HL-60 (cell line): ENCODE measurements at regions not wholly inside any gene's neighbourhood (a gene's known extent, or its start where the extent isn't known, plus 50 kb on each side); places are given as distances from the start of the nearest gene placed in this dataset.

Experiments used
- CTCF ChIP-seq: IDR thresholded peaks from one replicate; pipeline ENCODE4 v1.5.1; 2011; ENCODE audit warnings: low read length, control low read depth, inconsistent platforms; ENCODE audit not compliant: insufficient read depth
- GABPA ChIP-seq: IDR thresholded peaks from 2 replicates; pipeline ENCODE4 v1.6.1; 2012; ENCODE audit warnings: low read depth
- POLR2AphosphoS5 ChIP-seq: IDR thresholded peaks from 2 replicates; pipeline ENCODE4 v1.6.1; 2012; ENCODE audit warnings: low read depth

- TF ChIP-seq POLR2AphosphoS5, result no peak
- TF ChIP-seq CTCF, result no peak
- no peak for TF ChIP-seq GABPA
Observed at GRCh38 chrX:137652086-137652485, 86.2 kb downstream of the ZIC3 start.
